OCI-LY1 (cell line): ENCODE measurements at regions not wholly inside any gene's neighbourhood (a gene's known extent, or its start where the extent isn't known, plus 50 kb on each side); places are given as distances from the start of the nearest gene placed in this dataset.

ENCODE experiments used
- H2AFZ ChIP-seq: fragments of 200-600 bp; sonication (generic), shearing (Covaris generic); 2 replicates; pipeline ENCODE4 v1.6.0; 2014; ENCODE audit warnings: antibody characterized with exemption, mild to moderate bottlenecking, low read length
- H3F3A ChIP-seq: fragments of 200-600 bp; sonication (generic), shearing (Covaris generic); 2 replicates; pipeline ENCODE4 v1.6.0; 2014; ENCODE audit warnings: mild to moderate bottlenecking, antibody characterized with exemption, low read length, moderate library complexity; ENCODE audit not compliant: insufficient read depth
- H3K27ac ChIP-seq: fragments of 200-600 bp; sonication (generic); 2 replicates; pipeline ENCODE4 v1.5.1; 2014; ENCODE audit warnings: low read length, mixed run types, mild to moderate bottlenecking, low read depth; ENCODE audit not compliant: poor library complexity, severe bottlenecking
- H3K27me3 ChIP-seq: fragments of 200-600 bp; sonication (generic); 2 replicates; pipeline ENCODE4 v1.6.0; 2014; ENCODE audit warnings: antibody characterized with exemption, mild to moderate bottlenecking, low read length, moderate library complexity; ENCODE audit not compliant: insufficient read depth
- H3K36me3 ChIP-seq: fragments of 200-600 bp; sonication (generic); 2 replicates; pipeline ENCODE4 v1.6.1; 2014; ENCODE audit warnings: mild to moderate bottlenecking, antibody characterized with exemption, low read length, moderate library complexity, mixed read lengths; ENCODE audit not compliant: insufficient read depth
- H3K4me1 ChIP-seq: fragments of 200-600 bp; sonication (generic); 2 replicates; pipeline ENCODE4 v1.5.1; 2014; ENCODE audit warnings: mild to moderate bottlenecking, low read length, moderate library complexity; ENCODE audit not compliant: insufficient read depth, severe bottlenecking
- H3K4me2 ChIP-seq: fragments of 200-600 bp; sonication (generic), shearing (Covaris generic); 2 replicates; pipeline ENCODE4 v1.6.1; 2014; ENCODE audit warnings: low read length
- H3K4me3 ChIP-seq: fragments of 200-600 bp; sonication (generic); 2 replicates; pipeline ENCODE4 v1.5.1; 2014; ENCODE audit warnings: low read length, low read depth, mild to moderate bottlenecking, mixed read lengths; ENCODE audit not compliant: poor library complexity, severe bottlenecking
- H3K79me2 ChIP-seq: fragments of 200-600 bp; shearing (Covaris generic); 2 replicates; pipeline ENCODE4 v1.6.1; 2016; ENCODE audit warnings: mixed run types, low read length, mixed read lengths; ENCODE audit not compliant: insufficient read depth
- H3K9ac ChIP-seq: fragments of 200-600 bp; sonication (generic), shearing (Covaris generic); 2 replicates; pipeline ENCODE4 v1.6.1; 2014; ENCODE audit warnings: mild to moderate bottlenecking, low read length, mixed read lengths
- H3K9me2 ChIP-seq: fragments of 200-600 bp; sonication (generic), shearing (Covaris generic); 2 replicates; pipeline ENCODE4 v1.6.1; 2014; ENCODE audit warnings: low read depth, mild to moderate bottlenecking, low read length, mixed read lengths
- H3K9me3 ChIP-seq: fragments of 200-600 bp; shearing (Covaris generic); 2 replicates; pipeline ENCODE4 v1.6.1; 2014; ENCODE audit warnings: low read length, mixed read lengths
- H4K20me1 ChIP-seq: fragments of 200-600 bp; sonication (generic), shearing (Covaris generic); 2 replicates; pipeline ENCODE4 v1.6.0; 2016; ENCODE audit warnings: mild to moderate bottlenecking, low read length; ENCODE audit not compliant: insufficient read depth
- EZH2 ChIP-seq: fragments of 200-600 bp; sonication (generic), shearing (Covaris generic); IDR thresholded peaks from 2 replicates; pipeline ENCODE4 v1.8.0; 2017; ENCODE audit warnings: borderline replicate concordance, mixed run types, mild to moderate bottlenecking, antibody characterized with exemption, low read length, moderate library complexity, mixed read lengths
- TF ChIP-seq, protein P1 (sequence below): fragments of 200-600 bp; sonication (generic), shearing (Covaris generic); IDR thresholded peaks from 2 replicates; pipeline ENCODE4 v1.5.1; 2017; ENCODE audit warnings: mild to moderate bottlenecking, antibody characterized with exemption, low read length, moderate library complexity, mixed read lengths

DNA sequence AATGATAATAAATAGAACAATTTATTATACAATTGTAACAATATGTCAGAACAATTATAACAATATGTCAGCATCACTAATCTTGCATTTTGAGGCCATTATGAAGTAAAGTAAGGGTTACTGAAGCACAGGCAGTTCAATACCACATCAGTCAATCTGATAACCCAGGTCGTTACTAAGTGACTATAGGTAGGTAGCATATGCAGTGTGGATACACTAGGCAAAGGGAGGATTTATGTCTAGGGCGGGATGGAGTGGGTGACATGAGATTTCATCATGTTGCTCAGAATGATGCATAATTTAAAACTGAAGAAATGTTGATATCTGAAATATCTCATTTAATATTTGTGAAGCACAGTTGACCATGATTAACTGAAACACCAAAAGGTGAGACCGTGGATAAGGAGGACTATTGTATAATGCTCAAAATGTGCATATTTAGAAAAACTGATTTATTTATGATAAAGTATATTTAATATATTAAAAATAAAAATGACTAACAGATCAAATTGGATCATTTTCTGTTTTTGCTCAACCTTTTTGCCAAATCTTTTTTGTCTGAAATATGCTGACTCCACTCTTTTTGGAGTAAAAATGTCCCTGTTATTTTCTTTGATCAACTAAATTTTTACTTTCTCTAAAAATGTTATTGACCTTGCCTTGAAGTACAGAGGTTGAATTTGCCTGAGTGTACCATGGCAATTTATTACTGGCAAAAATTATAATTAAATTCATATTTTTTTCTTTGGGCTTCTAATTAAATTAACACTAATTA is 1189.4 kb upstream of the USP15 start:
- H4K20me1 ChIP-seq: no peaks in the 10 kb centered on the region

DNA sequence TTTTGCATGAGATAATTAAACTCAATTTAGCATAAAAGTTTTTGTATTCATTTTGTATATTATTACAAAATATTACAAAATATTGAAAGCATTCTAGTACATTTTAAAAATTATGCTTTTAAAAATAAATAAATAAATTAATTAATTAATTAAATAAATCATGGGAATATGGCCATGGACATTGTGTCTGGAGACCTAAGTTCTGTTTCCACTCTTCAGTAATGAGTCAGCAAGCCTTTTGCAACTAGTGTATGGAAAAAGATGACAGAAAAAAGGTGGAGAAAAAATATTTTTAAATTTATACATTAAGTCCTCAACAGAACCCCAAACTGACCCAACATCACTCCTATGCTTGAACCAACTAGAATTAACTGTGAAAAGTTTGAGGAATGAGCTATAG is 1187.5 kb upstream of the USP15 start:
- Histone ChIP-seq H4K20me1 (no peaks in the 10 kb centered on the region), H3K36me3 (no peaks in the 10 kb centered on the region), H3K9me2 (no peaks in the 10 kb centered on the region), H3K9me3 (no peaks in the 10 kb centered on the region), H3K9ac (no peak overlapping the region), H3K4me3 (no peak overlapping the region), H3K27me3 (no peaks in the 10 kb centered on the region), H3F3A (no peaks in the 10 kb centered on the region), H3K4me2 (no peak overlapping the region), H2AFZ (no peak overlapping the region), H3K4me1 (no peaks in the 10 kb centered on the region), H3K27ac (no peak overlapping the region), H3K79me2 (no peaks in the 10 kb centered on the region)
- no peak for TF ChIP-seq EZH2
- TF ChIP-seq, protein P1, sequence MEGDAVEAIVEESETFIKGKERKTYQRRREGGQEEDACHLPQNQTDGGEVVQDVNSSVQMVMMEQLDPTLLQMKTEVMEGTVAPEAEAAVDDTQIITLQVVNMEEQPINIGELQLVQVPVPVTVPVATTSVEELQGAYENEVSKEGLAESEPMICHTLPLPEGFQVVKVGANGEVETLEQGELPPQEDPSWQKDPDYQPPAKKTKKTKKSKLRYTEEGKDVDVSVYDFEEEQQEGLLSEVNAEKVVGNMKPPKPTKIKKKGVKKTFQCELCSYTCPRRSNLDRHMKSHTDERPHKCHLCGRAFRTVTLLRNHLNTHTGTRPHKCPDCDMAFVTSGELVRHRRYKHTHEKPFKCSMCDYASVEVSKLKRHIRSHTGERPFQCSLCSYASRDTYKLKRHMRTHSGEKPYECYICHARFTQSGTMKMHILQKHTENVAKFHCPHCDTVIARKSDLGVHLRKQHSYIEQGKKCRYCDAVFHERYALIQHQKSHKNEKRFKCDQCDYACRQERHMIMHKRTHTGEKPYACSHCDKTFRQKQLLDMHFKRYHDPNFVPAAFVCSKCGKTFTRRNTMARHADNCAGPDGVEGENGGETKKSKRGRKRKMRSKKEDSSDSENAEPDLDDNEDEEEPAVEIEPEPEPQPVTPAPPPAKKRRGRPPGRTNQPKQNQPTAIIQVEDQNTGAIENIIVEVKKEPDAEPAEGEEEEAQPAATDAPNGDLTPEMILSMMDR: no peak

More for the DNA sequence above, 1189.4 kb upstream of the USP15 start:
- Histone ChIP-seq H3K36me3 (no peaks in the 10 kb centered on the region), H3K79me2 (no peaks in the 10 kb centered on the region), H3K9ac (no peak overlapping the region), H3K27ac (no peak overlapping the region), H3K4me1 (no peaks in the 10 kb centered on the region), H3K9me3 (no peaks in the 10 kb centered on the region), H3K4me3 (no peak overlapping the region), H3K9me2 (no peaks in the 10 kb centered on the region), H3K27me3 (no peaks in the 10 kb centered on the region), H2AFZ (no peak overlapping the region), H3F3A (no peaks in the 10 kb centered on the region), H3K4me2 (no peak overlapping the region)
- no peak for TF ChIP-seq EZH2
- TF ChIP-seq, protein P1: no peak

DNA sequence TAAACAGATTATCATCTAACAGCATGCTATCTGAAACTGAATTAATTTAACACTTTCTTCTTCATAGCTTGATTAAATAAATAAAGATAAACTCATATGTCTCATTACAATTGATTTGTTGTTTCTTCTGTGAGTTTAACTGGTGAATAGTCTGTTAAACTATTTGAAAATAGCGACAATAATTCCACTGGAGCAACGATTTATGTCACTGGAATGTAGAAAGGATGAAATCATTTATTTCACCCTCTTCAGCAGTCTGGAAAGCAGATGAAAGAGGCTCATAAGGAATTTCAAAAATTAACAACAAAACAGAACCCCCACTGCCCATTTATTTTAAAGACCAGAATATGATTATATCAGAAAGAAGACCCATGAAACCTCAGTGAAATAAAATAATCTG is 1165.1 kb upstream of the USP15 start:
- H3K4me3 ChIP-seq: no peak overlapping the region
- H4K20me1 ChIP-seq: no peaks in the 10 kb centered on the region
- no peaks in the 10 kb centered on the region for H3K79me2 ChIP-seq
- no peak overlapping the region for H3K27ac ChIP-seq
- H3K4me2 ChIP-seq: no peak overlapping the region
- no peaks in the 10 kb centered on the region for H3K4me1 ChIP-seq
- H3F3A ChIP-seq: no peaks in the 10 kb centered on the region
- H3K9ac ChIP-seq: no peak overlapping the region
- H3K9me3 ChIP-seq: no peaks in the 10 kb centered on the region
- no peaks in the 10 kb centered on the region for H3K9me2 ChIP-seq
- H3K36me3 ChIP-seq: no peaks in the 10 kb centered on the region
- no peak for TF ChIP-seq EZH2
- TF ChIP-seq, protein P1: no peak
- no peak overlapping the region for H2AFZ ChIP-seq
- H3K27me3 ChIP-seq: no peaks in the 10 kb centered on the region
